ENCODE measurements at regions not wholly inside any gene's neighbourhood (a gene's known extent, or its start where the extent isn't known, plus 50 kb on each side); places are given as distances from the start of the nearest gene placed in this dataset.
"Not testable (repeated sequence)": the region's sequence is repeated elsewhere in the genome, so short reads cannot be mapped to it uniquely, and the experiment has no call there.

DNA sequence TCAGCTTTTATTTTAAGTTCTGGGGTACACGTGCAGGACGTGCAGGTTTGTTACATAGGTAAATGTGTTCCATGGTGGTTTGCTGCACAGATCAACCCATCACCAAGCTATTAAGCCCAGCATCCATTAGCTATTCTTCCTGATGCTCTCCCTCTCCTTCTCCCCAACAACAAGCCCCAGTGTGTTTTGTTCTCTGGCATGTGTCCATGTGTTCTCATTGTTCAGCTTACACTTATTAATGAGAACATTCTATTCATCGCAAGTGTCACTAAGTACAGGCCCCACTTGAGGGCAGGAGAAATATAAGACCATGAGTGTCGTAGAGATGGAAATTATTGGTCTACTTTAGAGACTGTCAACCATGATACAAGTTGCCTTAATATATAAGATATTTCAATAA is 615.1 kb downstream of the CDH8 start:
- TF ChIP-seq EZH2 (IDR thresholded peaks at IDR 0.05; ENCODE audit: insufficient read depth, poor library complexity, severe bottlenecking) (no peak), EZH2phosphoT487 (IDR thresholded peaks at IDR 0.05; ENCODE audit: insufficient read depth, low read depth) (no peak)
- Histone ChIP-seq H3K4me3 (no peak overlapping the region), H2AFZ (no peak overlapping the region), H3K9me3 (ENCODE audit: low read depth) (no peaks in the 10 kb centered on the region), H3K27me3 (replicated peaks; ENCODE audit: insufficient read depth) (no peaks in the 10 kb centered on the region), H4K20me1 (ENCODE audit: insufficient read depth) (no peaks in the 10 kb centered on the region), H3K9ac (no peak overlapping the region), H3K79me2 (ENCODE audit: insufficient read depth) (no peaks in the 10 kb centered on the region), H3K4me2 (ENCODE audit: unreplicated experiment) (no peak overlapping the region), H3K27ac (no peak overlapping the region), H3F3A (ENCODE audit: insufficient read depth) (no peaks in the 10 kb centered on the region), H3K4me1 (ENCODE audit: insufficient read depth) (no peaks in the 10 kb centered on the region), H3K9me2 (ENCODE audit: insufficient read depth) (no peaks in the 10 kb centered on the region), H3K36me3 (ENCODE audit: low read depth) (no peaks in the 10 kb centered on the region)
- WGBS, 2 experiments (ENCODE audit: low coverage in 1 of 2, low lambda C conversion rate in 2 of 2, missing lambda C conversion rate in 2 of 2) = 37 to 41% methylated on average over 4 of the region's 4 CpGs
- DNase-seq = no peak
- in situ Hi-C loops (cut with MboI) = no loop called here

- no peak overlapping the region for H3K9ac ChIP-seq
- no peaks in the 10 kb centered on the region for H4K20me1 ChIP-seq (ENCODE audit: insufficient read depth)
- TF ChIP-seq EZH2phosphoT487 (IDR thresholded peaks at IDR 0.05; ENCODE audit: insufficient read depth, low read depth) (no peak), EZH2 (IDR thresholded peaks at IDR 0.05; ENCODE audit: insufficient read depth, poor library complexity, severe bottlenecking) (no peak)
- WGBS, 2 experiments (ENCODE audit: low coverage in 1 of 2, low lambda C conversion rate in 2 of 2, missing lambda C conversion rate in 2 of 2) = 22 to 29% methylated on average over 2 of the region's 2 CpGs
- no peak overlapping the region for H2AFZ ChIP-seq
- H3K79me2 ChIP-seq (ENCODE audit: insufficient read depth) = no peaks in the 10 kb centered on the region
- no peaks in the 10 kb centered on the region for H3K27me3 ChIP-seq (replicated peaks; ENCODE audit: insufficient read depth)
- no peak overlapping the region for H3K4me3 ChIP-seq
- in situ Hi-C loops (cut with MboI) = no loop called here
- no peak for DNase-seq
- H3K27ac ChIP-seq = no peak overlapping the region
- no peaks in the 10 kb centered on the region for H3K9me2 ChIP-seq (ENCODE audit: insufficient read depth)
- H3K4me1 ChIP-seq (ENCODE audit: insufficient read depth) = no peaks in the 10 kb centered on the region
- no peaks in the 10 kb centered on the region for H3F3A ChIP-seq (ENCODE audit: insufficient read depth)
- no peak overlapping the region for H3K4me2 ChIP-seq (ENCODE audit: unreplicated experiment)
- H3K9me3 ChIP-seq (ENCODE audit: low read depth) = no peaks in the 10 kb centered on the region
- H3K36me3 ChIP-seq (ENCODE audit: low read depth) = no peaks in the 10 kb centered on the region
Measured at GRCh38 chr16:61419791-61420190, 616.4 kb downstream of the CDH8 start.

DNA sequence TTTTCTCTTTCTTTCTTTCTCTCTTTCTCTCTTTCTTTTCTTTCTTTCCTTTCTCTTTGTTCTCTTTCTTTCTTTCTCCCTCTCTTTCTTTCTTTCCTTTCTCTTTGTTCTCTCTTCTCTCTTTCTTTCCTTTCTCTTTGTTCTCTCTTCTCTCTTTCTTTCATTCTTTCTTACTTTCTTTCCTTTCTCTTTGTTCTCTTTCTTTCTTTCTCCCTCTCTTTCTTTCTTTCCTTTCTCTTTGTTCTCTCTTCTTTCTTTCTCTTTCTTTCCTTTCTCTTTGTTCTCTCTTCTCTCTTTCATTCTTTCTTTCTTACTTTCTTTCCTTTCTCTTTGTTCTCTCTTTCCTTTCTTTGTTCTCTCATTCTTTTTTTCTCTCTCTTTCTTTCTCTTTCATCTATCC is 617.4 kb downstream of the CDH8 start:
- H3F3A ChIP-seq (ENCODE audit: insufficient read depth); H3K4me1 ChIP-seq (ENCODE audit: insufficient read depth); H3K9me2 ChIP-seq (ENCODE audit: insufficient read depth); H3K4me2 ChIP-seq (ENCODE audit: unreplicated experiment); H3K36me3 ChIP-seq (ENCODE audit: low read depth); H2AFZ ChIP-seq; H3K9me3 ChIP-seq (ENCODE audit: low read depth); H4K20me1 ChIP-seq (ENCODE audit: insufficient read depth); H3K79me2 ChIP-seq (ENCODE audit: insufficient read depth); H3K27ac ChIP-seq; H3K27me3 ChIP-seq (replicated peaks; ENCODE audit: insufficient read depth); DNase-seq; H3K9ac ChIP-seq; H3K4me3 ChIP-seq; in situ Hi-C loops (cut with MboI): not testable (repeated sequence)

GRCh38 chr16:61415126-61415525 is 621.1 kb downstream of the CDH8 start:
- H3K9me2 ChIP-seq (ENCODE audit: insufficient read depth) = no peaks in the 10 kb centered on the region
- H3K9ac ChIP-seq = no peak overlapping the region
- no peak for DNase-seq
- no peaks in the 10 kb centered on the region for H3K36me3 ChIP-seq (ENCODE audit: low read depth)
- TF ChIP-seq EZH2phosphoT487 (IDR thresholded peaks at IDR 0.05; ENCODE audit: insufficient read depth, low read depth) (no peak), EZH2 (IDR thresholded peaks at IDR 0.05; ENCODE audit: insufficient read depth, poor library complexity, severe bottlenecking) (no peak)
- WGBS, 2 experiments (ENCODE audit: low coverage in 1 of 2, low lambda C conversion rate in 2 of 2, missing lambda C conversion rate in 2 of 2) = 1 to 11% methylated on average over 3 of the region's 3 CpGs
- no peaks in the 10 kb centered on the region for H4K20me1 ChIP-seq (ENCODE audit: insufficient read depth)
- no peak overlapping the region for H3K4me2 ChIP-seq (ENCODE audit: unreplicated experiment)
- H3K4me1 ChIP-seq (ENCODE audit: insufficient read depth) = no peaks in the 10 kb centered on the region
- H3K79me2 ChIP-seq (ENCODE audit: insufficient read depth) = no peaks in the 10 kb centered on the region
- no peak overlapping the region for H3K27ac ChIP-seq
- in situ Hi-C loops (cut with MboI) = no loop called here
- H3F3A ChIP-seq (ENCODE audit: insufficient read depth) = no peaks in the 10 kb centered on the region
- H2AFZ ChIP-seq = no peak overlapping the region
- no peaks in the 10 kb centered on the region for H3K9me3 ChIP-seq (ENCODE audit: low read depth)
- H3K4me3 ChIP-seq = no peak overlapping the region
- no peaks in the 10 kb centered on the region for H3K27me3 ChIP-seq (replicated peaks; ENCODE audit: insufficient read depth)

- H4K20me1 ChIP-seq (ENCODE audit: insufficient read depth) = no peaks in the 10 kb centered on the region
- WGBS, 2 experiments (ENCODE audit: low coverage in 1 of 2, low lambda C conversion rate in 2 of 2, missing lambda C conversion rate in 2 of 2) = 5 to 8% methylated on average over 5 of the region's 5 CpGs
Measured at GRCh38 chr16:61413021-61413420, 623.2 kb downstream of the CDH8 start.

More at GRCh38 chr16:61413021-61413420, 623.2 kb downstream of the CDH8 start:
- Histone ChIP-seq H3K9me2 (ENCODE audit: insufficient read depth) (no peaks in the 10 kb centered on the region), H3K9ac (no peak overlapping the region), H3K9me3 (ENCODE audit: low read depth) (no peaks in the 10 kb centered on the region), H3K4me3 (no peak overlapping the region), H2AFZ (no peak overlapping the region), H3K4me2 (ENCODE audit: unreplicated experiment) (no peak overlapping the region), H3F3A (ENCODE audit: insufficient read depth) (no peaks in the 10 kb centered on the region), H3K36me3 (ENCODE audit: low read depth) (no peaks in the 10 kb centered on the region), H3K27ac (no peak overlapping the region), H3K79me2 (ENCODE audit: insufficient read depth) (no peaks in the 10 kb centered on the region), H3K4me1 (ENCODE audit: insufficient read depth) (no peaks in the 10 kb centered on the region), H3K27me3 (replicated peaks; ENCODE audit: insufficient read depth) (no peaks in the 10 kb centered on the region)
- no peak for DNase-seq
- in situ Hi-C loops (cut with MboI) = no loop called here
- TF ChIP-seq EZH2 (IDR thresholded peaks at IDR 0.05; ENCODE audit: insufficient read depth, poor library complexity, severe bottlenecking) (no peak), EZH2phosphoT487 (IDR thresholded peaks at IDR 0.05; ENCODE audit: insufficient read depth, low read depth) (no peak)
